CD4-positive, alpha-beta T cell treated with Interferon gamma for 1 hour (primary cell): ENCODE measurements at regions not wholly inside any gene's neighbourhood (a gene's known extent, or its start where the extent isn't known, plus 50 kb on each side); places are given as distances from the start of the nearest gene placed in this dataset.

ENCODE experiments used
- DNase-seq: peaks from one replicate; pipeline ENCODE4 v3.0.0-alpha.2; 2020

DNA sequence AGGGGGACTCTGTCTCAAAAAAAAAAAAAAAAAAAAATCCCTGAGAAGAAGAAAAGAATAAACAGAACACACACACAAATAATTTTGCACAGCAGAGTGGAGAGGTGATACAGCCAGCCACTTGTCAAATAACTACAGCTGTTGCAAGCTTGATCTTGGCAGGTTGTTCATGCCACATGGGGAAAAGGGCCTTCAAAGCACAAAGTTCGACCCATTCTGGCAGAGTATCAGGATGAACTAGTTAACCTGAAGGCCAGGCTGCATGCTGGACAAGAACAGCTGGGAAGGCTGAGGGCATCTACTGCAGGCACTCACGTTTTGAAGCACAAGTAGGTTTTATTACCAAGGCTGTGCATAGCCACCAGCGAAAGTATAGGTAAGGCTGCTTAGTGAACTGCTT lies 104.1 kb downstream of the KCTD15 start:
- no peak for DNase-seq

GRCh38 chr19:33902395-33902794 lies 105.7 kb downstream of the KCTD15 start:
- DNase-seq: no peak

- DNase-seq: no peak
These were observed 106.3 kb downstream of the KCTD15 start for GRCh38 chr19:33902802-33903488.

DNA sequence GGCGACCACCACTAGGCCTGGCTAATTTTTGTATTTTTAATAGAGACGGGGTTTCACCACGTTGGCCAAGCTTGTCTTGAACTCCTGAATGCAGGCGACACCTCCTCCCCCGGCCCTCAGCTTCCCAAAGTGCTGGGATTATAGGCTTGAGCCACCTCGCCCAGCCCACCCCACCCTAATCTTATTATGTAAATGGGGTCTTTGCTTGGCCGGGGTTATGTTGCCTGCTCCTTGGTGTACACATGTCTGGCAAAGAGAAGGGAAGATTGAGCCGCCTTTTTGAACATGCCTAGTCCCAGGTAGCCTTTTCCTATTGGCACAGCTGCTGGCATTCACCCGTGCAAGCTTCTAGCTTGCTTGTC lies 106.8 kb downstream of the KCTD15 start:
- no peak for DNase-seq

- DNase-seq: no peak
These were observed 108.0 kb downstream of the KCTD15 start for GRCh38 chr19:33904681-33905080.

GRCh38 chr19:33905473-33905936 lies 108.8 kb downstream of the KCTD15 start:
- no peak for DNase-seq

- DNase-seq: no peak
These were observed 109.4 kb downstream of the KCTD15 start for GRCh38 chr19:33905937-33906577.

DNA sequence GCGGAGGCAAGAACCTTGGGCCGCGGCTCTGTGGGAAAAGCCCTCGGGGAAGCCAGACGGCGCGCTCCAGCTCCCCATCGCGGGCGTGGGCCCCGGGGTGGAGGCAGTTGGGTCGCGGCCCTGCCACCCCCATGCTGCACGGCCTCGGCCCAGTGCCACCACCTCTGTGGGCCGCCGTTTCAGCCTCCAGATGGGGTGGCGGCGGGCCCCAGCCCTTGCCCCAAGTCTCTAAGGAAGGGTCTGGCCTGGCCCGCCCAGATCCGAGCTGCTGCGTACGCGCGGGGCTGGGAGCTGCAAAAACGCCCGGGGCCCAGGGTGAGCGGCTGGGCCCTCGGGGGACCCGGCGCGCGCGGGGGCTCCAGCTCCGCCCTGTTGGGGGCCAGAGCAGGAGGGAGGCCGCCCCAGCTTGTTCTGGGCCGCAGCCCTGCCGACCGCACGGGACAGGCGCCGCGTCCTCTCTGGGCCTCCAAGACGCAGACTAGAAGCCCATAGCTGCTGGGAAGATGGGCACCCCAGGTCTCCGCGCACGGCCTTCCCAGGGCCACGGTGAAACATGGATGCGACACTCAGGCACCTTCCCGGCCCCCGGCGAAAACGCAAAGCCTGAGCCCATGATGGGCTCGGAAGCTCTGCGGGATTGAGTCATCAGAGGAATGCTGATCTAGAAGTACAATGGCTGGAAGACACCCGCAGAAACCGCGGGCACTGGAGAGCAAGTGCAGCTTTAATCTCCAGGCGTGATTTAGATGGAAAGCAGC lies 110.1 kb downstream of the KCTD15 start:
- DNase-seq: no peak

GRCh38 chr19:33910922-33911321 lies 114.3 kb downstream of the KCTD15 start:
- DNase-seq: no peak

DNA sequence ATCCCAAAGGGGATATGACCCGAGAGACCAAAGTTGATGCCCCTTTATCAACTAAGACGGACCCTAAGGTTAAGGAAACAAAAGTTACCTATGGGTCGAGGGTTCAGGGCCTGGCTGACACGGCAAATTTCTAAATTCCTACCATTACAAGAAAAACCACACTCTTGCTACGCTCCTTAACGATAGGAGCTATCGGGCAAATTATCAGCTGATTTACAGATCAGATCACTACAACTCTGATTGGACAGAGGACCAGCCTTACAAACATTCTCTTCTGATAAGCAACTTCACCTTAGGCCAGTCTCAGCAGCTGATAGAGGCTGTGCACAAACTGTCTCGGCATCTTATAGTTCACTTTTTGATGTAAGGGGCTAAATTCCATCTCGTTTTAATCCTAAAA lies 117.9 kb downstream of the KCTD15 start:
- DNase-seq: no peak

DNA sequence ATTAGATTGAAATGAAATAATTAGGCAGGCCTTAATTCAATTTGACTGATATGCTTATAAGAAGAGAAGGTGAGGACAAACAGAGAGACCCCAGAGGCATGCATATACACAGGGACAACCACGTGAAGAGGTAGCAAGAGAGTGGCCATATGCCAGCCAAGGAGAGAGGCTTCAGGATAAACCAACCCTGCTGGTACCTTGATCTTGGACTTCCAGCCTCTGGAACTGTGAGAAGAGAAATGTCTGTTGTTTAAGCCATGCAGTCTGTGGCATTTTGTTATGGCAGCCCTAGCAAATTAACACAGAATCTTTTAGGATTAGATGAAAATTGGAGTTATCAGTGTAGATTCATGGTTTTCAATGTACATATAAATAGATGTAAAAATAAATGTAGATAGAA lies 120.1 kb downstream of the KCTD15 start:
- no peak for DNase-seq

DNA sequence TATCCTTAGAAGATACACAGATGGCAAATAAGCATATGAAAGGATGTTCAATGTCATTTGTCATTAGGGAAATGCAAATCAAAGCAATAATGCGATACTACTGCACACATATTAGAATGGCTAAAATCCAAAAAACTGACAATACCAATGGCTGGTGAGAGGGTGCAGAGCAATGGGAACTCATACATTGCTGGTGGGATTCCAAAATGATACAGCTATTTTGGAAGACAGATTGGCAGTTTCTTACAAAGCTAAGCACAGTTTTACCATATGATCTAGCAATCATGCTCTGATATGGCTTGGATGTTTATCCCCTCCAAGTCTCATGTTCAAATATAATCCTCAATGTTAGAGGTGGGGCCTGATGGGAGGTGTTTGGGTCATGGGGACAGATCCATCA lies 122.6 kb downstream of the KCTD15 start:
- DNase-seq: no peak

DNA sequence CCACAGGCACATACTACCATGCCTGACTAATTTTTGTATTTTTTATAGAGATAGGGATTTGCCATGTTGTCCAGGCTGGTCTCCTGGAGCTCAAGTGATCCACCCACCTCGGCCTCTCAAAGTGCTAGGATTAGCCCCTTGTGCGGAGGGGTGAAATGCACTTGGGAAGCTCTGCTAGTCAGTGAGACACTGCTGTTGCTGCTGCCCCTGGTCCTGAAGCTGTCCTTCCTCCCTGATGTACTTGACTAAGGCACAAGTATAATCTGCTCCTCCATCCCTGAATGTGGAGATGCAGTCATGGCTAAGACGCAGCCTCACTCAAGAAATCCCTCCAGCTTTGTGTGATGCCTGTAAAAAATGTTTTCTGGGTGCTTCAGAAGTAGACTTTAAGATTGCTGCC lies 124.5 kb downstream of the KCTD15 start:
- DNase-seq: no peak

GRCh38 chr19:33926306-33926705 lies 129.6 kb downstream of the KCTD15 start:
- DNase-seq: no peak

- no peak for DNase-seq
These were observed 131.3 kb downstream of the KCTD15 start for GRCh38 chr19:33927789-33928457.

- no peak for DNase-seq
These were observed 131.8 kb downstream of the KCTD15 start for GRCh38 chr19:33928458-33928950.

GRCh38 chr19:33933931-33934330 lies 137.3 kb downstream of the KCTD15 start:
- DNase-seq: no peak

GRCh38 chr19:33938821-33939220 lies 142.2 kb downstream of the KCTD15 start:
- DNase-seq: no peak

DNA sequence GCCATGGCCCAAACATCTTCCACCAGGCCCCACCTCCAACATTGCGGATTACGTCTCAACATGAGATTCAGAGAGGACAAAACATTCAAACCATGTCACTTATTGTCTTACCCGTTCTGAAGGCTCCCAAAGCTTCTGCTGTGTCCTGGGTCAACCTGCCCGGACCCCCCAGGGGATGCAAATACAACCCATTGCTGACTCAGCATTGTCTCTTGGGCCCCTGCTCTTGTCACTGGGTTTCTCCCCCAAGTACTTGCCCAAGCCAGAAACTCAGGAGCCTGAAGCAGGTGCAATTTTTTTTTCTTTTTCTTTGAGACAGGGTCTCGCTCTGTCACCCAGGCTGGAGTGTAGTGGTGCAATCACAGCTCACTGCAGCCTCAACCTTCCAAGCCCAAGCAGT lies 144.5 kb downstream of the KCTD15 start:
- DNase-seq: no peak

GRCh38 chr19:33946535-33947264 lies 150.0 kb downstream of the KCTD15 start:
- no peak for DNase-seq

GRCh38 chr19:33947265-33947964 lies 150.7 kb downstream of the KCTD15 start:
- no peak for DNase-seq
